Body of pancreas (tissue), 4 donors: ENCODE measurements at regions not wholly inside any gene's neighbourhood (a gene's known extent, or its start where the extent isn't known, plus 50 kb on each side); places are given as distances from the start of the nearest gene placed in this dataset.

ENCODE experiments used
- CTCF ChIP-seq, 7 experiments: fragments of 450-650 bp in 4 of 7; fragments of 200-600 bp in 3 of 7; sonication (generic) in 3 of 7; IDR thresholded peaks; one replicate each; pipeline ENCODE4 v1.5.1; 2016 to 2019; ENCODE audit warnings: antibody characterized with exemption in 7 of 7
- POLR2A ChIP-seq, 3 donors: fragments of 450-650 bp; IDR thresholded peaks; one replicate each; pipeline ENCODE4 v1.6.1; 2016; ENCODE audit warnings: antibody characterized with exemption in 3 of 3, mild to moderate bottlenecking in 2 of 3

- no peak for TF ChIP-seq POLR2A (IDR thresholded peaks at IDR 0.05)
- no peak for TF ChIP-seq CTCF (IDR thresholded peaks at IDR 0.05)
These were observed 103.9 kb downstream of the ALDH8A1 start for GRCh38 chr6:134846031-134846430.
